ENCODE measurements at regions not wholly inside any gene's neighbourhood (a gene's known extent, or its start where the extent isn't known, plus 50 kb on each side); places are given as distances from the start of the nearest gene placed in this dataset.

DNA sequence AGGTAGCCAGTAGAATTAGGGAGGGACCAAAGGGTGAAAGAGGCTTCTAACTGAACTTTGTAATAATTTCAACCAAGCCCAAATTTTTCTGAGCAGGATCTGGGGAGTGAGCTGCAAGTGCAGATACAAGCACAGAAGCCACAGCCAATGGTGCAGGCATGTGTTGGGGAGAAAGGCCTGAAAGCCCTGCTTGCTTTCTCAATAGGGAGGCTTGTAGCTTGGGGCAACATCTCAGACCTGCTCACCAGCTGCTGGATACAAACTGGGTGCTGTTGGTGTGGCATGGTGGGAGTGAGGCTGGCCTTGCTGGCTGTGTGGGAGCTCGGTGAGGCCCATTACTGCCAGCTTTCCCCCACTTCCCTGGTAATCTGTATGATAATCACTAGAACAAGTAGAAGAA is 688.5 kb upstream of the SEMA3D start:
- TF ChIP-seq, protein P1, sequence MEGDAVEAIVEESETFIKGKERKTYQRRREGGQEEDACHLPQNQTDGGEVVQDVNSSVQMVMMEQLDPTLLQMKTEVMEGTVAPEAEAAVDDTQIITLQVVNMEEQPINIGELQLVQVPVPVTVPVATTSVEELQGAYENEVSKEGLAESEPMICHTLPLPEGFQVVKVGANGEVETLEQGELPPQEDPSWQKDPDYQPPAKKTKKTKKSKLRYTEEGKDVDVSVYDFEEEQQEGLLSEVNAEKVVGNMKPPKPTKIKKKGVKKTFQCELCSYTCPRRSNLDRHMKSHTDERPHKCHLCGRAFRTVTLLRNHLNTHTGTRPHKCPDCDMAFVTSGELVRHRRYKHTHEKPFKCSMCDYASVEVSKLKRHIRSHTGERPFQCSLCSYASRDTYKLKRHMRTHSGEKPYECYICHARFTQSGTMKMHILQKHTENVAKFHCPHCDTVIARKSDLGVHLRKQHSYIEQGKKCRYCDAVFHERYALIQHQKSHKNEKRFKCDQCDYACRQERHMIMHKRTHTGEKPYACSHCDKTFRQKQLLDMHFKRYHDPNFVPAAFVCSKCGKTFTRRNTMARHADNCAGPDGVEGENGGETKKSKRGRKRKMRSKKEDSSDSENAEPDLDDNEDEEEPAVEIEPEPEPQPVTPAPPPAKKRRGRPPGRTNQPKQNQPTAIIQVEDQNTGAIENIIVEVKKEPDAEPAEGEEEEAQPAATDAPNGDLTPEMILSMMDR (IDR thresholded peaks at IDR 0.05): no peak
- no peak for TF ChIP-seq POLR2A (IDR thresholded peaks at IDR 0.05)

All from esophagus squamous epithelium (tissue), 4 donors.